H1 (cell line): ENCODE measurements at regions not wholly inside any gene's neighbourhood (a gene's known extent, or its start where the extent isn't known, plus 50 kb on each side); places are given as distances from the start of the nearest gene placed in this dataset.

Experiments
- ATF3 ChIP-seq: IDR thresholded peaks from 2 replicates; pipeline ENCODE4 v1.6.1; 2011; ENCODE audit warnings: low read depth, mild to moderate bottlenecking, low read length; ENCODE audit not compliant: insufficient read depth
- CBX8 ChIP-seq: fragments of 300-800, 300-1000 bp; sonication (generic); IDR thresholded peaks from 2 replicates; pipeline ENCODE4 v1.7.1; 2016; ENCODE audit warnings: low read depth, low read length, borderline replicate concordance
- CEBPB ChIP-seq: IDR thresholded peaks from 2 replicates; pipeline ENCODE4 v1.6.1; 2012; ENCODE audit warnings: low read depth, low read length
- CHD7 ChIP-seq: fragments of 300-600 bp; sonication (generic); IDR thresholded peaks from 2 replicates; pipeline ENCODE4 v1.7.1; 2012; ENCODE audit warnings: low read length, moderate library complexity, mild to moderate bottlenecking, inconsistent platforms; ENCODE audit not compliant: insufficient replicate concordance
- CTBP2 ChIP-seq: IDR thresholded peaks from 2 replicates; pipeline ENCODE4 v1.7.0; 2011; ENCODE audit warnings: borderline replicate concordance, mild to moderate bottlenecking, moderate library complexity, mixed read lengths, low read length; ENCODE audit not compliant: insufficient read depth, insufficient read length
- MAX ChIP-seq: IDR thresholded peaks from 2 replicates; pipeline ENCODE4 v1.6.1; 2012; ENCODE audit warnings: inconsistent platforms
- SP2 ChIP-seq: IDR thresholded peaks from 2 replicates; pipeline ENCODE4 v1.6.1; 2012; ENCODE audit warnings: mild to moderate bottlenecking, low read length, inconsistent platforms
- SRF ChIP-seq: IDR thresholded peaks from 2 replicates; pipeline ENCODE4 v1.6.1; 2011; ENCODE audit warnings: mild to moderate bottlenecking, low read depth, low read length, moderate library complexity
- TAF7 ChIP-seq: optimal IDR thresholded peaks from 2 replicates; pipeline ENCODE3; 2011; ENCODE audit warnings: low read depth, mild to moderate bottlenecking, inconsistent platforms, low read length, moderate library complexity, borderline replicate concordance
- USF2 ChIP-seq: IDR thresholded peaks from 2 replicates; pipeline ENCODE4 v1.6.1; 2011; ENCODE audit warnings: low read length, improper control_type of control experiment

GRCh38 chr6:156703719-156704118, 73.5 kb upstream of the ARID1B start (continued):
- TF ChIP-seq CHD7, result no peak
- no peak for TF ChIP-seq CBX8
- no peak for TF ChIP-seq SRF
- TF ChIP-seq MAX, result no peak
- TF ChIP-seq USF2, result no peak
- no peak for TF ChIP-seq CTBP2
- no peak for TF ChIP-seq CEBPB
- TF ChIP-seq SP2, result no peak
- no peak for TF ChIP-seq ATF3
- no peak for TF ChIP-seq TAF7
- TF ChIP-seq, all 59 proteins: peak for 0
